ENCODE measurements at regions not wholly inside any gene's neighbourhood (a gene's known extent, or its start where the extent isn't known, plus 50 kb on each side); places are given as distances from the start of the nearest gene placed in this dataset.

GRCh38 chr9:71544464-71544863 lies 223.8 kb downstream of the CEMIP2 start:
- H3K27ac Mint-ChIP-seq = no peak overlapping the region
- Histone ChIP-seq H3K9ac (no peak overlapping the region), H3K4me1 (peaks cover 5% of the 10 kb centered on the region), H4K20me1 (ENCODE audit: low read depth) (no peaks in the 10 kb centered on the region), H3K4me2 (no peak overlapping the region), H3K9me3 (ENCODE audit: low read depth) (no peaks in the 10 kb centered on the region), H3F3A (ENCODE audit: low read depth) (no peaks in the 10 kb centered on the region), H3K4me3 (no peak overlapping the region), H3K27me3 (no peaks in the 10 kb centered on the region), H3K36me3 (no peaks in the 10 kb centered on the region), H2AFZ (replicated peaks) (no peak overlapping the region), H3K27ac (no peak overlapping the region), H3K79me2 (ENCODE audit: low read depth) (no peaks in the 10 kb centered on the region)
- peaks cover 7% of the 10 kb centered on the region for H3K27me3 Mint-ChIP-seq (ENCODE audit: insufficient read depth, low read depth)
- H3K9me3 Mint-ChIP-seq = no peaks in the 10 kb centered on the region
- H3K4me3 Mint-ChIP-seq = no peak overlapping the region
- no peaks in the 10 kb centered on the region for H3K4me1 Mint-ChIP-seq
- H3K36me3 Mint-ChIP-seq = no peaks in the 10 kb centered on the region
- DNase-seq (ENCODE audit: low spot score) = no peak
- TF ChIP-seq EZH2phosphoT487 (IDR thresholded peaks at IDR 0.05) = no peak

DNA sequence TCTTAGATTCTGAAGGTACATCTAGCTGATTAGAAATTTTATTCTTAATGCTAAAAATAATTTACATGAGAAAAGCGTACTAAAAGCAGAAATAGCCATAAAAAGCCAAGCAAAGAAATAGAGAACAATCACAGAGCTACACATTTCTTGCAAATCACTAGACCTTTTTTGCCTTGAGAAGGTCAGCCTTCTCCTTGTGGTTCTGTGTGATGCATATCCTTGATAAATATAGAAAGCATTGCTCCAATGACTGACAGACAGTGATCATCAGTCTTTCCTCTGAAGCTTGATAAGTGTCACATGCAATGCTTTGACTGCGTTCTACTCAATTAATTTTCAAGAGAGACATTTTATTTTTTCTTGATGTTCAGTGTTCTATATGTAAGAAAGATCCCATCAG lies 226.9 kb downstream of the CEMIP2 start:
- Mint-ChIP-seq H3K4me1 (no peaks in the 10 kb centered on the region), H3K27me3 (ENCODE audit: insufficient read depth, low read depth) (peaks cover 2% of the 10 kb centered on the region), H3K9me3 (no peaks in the 10 kb centered on the region), H3K4me3 (no peak overlapping the region), H3K27ac (no peak overlapping the region), H3K36me3 (no peaks in the 10 kb centered on the region)
- H3K4me2 ChIP-seq = no peak overlapping the region
- no peak overlapping the region for H2AFZ ChIP-seq (replicated peaks)
- no peaks in the 10 kb centered on the region for H3K4me1 ChIP-seq
- DNase-seq (ENCODE audit: low spot score) = no peak
- no peak overlapping the region for H3K27ac ChIP-seq
- TF ChIP-seq EZH2phosphoT487 (IDR thresholded peaks at IDR 0.05) (no peak), EZH2 (IDR thresholded peaks at IDR 0.05) (no peak)
- TF ChIP-seq, protein P1, sequence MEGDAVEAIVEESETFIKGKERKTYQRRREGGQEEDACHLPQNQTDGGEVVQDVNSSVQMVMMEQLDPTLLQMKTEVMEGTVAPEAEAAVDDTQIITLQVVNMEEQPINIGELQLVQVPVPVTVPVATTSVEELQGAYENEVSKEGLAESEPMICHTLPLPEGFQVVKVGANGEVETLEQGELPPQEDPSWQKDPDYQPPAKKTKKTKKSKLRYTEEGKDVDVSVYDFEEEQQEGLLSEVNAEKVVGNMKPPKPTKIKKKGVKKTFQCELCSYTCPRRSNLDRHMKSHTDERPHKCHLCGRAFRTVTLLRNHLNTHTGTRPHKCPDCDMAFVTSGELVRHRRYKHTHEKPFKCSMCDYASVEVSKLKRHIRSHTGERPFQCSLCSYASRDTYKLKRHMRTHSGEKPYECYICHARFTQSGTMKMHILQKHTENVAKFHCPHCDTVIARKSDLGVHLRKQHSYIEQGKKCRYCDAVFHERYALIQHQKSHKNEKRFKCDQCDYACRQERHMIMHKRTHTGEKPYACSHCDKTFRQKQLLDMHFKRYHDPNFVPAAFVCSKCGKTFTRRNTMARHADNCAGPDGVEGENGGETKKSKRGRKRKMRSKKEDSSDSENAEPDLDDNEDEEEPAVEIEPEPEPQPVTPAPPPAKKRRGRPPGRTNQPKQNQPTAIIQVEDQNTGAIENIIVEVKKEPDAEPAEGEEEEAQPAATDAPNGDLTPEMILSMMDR (IDR thresholded peaks at IDR 0.05) = no peak
- H4K20me1 ChIP-seq (ENCODE audit: low read depth) = no peaks in the 10 kb centered on the region
- no peak overlapping the region for H3K4me3 ChIP-seq
- no peaks in the 10 kb centered on the region for H3K36me3 ChIP-seq
- H3K27me3 ChIP-seq = no peaks in the 10 kb centered on the region
- H3K9ac ChIP-seq = no peak overlapping the region
- H3K9me3 ChIP-seq (ENCODE audit: low read depth) = no peaks in the 10 kb centered on the region
- no peaks in the 10 kb centered on the region for H3F3A ChIP-seq (ENCODE audit: low read depth)
- no peaks in the 10 kb centered on the region for H3K79me2 ChIP-seq (ENCODE audit: low read depth)

DNA sequence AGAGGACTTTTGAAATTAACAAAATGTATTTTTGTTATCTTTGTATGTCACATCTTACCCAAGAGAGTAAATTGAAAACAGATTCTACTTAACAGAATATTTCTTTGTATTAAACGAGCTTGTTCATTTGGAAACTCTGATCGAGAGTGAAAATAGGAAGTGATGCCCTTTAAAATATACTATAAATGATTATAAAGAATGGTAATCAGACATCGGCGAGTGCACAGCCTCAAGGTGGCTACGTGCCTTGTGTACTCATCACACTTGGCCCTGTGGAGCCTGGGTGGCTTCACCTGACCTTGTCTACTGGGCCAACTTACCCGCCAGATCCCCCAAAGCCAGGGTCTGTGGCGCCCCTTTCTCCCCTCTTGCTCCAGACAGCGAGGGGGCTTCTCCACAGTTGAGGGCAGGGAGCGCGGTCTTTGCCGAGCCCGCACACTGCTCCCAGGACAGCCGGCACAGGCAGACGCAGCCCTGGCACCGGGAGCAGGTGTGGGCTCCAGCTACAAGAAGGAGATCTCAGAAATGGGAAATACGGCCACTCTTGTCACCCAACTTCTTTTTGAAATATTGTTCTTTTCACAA lies 243.2 kb downstream of the CEMIP2 start:
- no peaks in the 10 kb centered on the region for H3F3A ChIP-seq (ENCODE audit: low read depth)
- H3K4me2 ChIP-seq = no peak overlapping the region
- H3K27me3 Mint-ChIP-seq (ENCODE audit: insufficient read depth, low read depth) = no peaks in the 10 kb centered on the region
- no peaks in the 10 kb centered on the region for H4K20me1 ChIP-seq (ENCODE audit: low read depth)
- H3K4me1 Mint-ChIP-seq = no peaks in the 10 kb centered on the region
- H3K4me1 ChIP-seq = no peaks in the 10 kb centered on the region
- no peak overlapping the region for H3K4me3 Mint-ChIP-seq
- H3K4me3 ChIP-seq = no peak overlapping the region
- TF ChIP-seq, protein P1 (IDR thresholded peaks at IDR 0.05) = no peak
- TF ChIP-seq EZH2 (IDR thresholded peaks at IDR 0.05) = no peak
- no peak for TF ChIP-seq EZH2phosphoT487 (IDR thresholded peaks at IDR 0.05)
- H3K27ac Mint-ChIP-seq = no peak overlapping the region
- H3K27me3 ChIP-seq = no peaks in the 10 kb centered on the region
- H3K27ac ChIP-seq = no peak overlapping the region
- no peaks in the 10 kb centered on the region for H3K36me3 Mint-ChIP-seq
- no peak overlapping the region for H2AFZ ChIP-seq (replicated peaks)
- H3K9ac ChIP-seq = no peak overlapping the region
- no peaks in the 10 kb centered on the region for H3K9me3 ChIP-seq (ENCODE audit: low read depth)
- H3K79me2 ChIP-seq (ENCODE audit: low read depth) = no peaks in the 10 kb centered on the region
- no peaks in the 10 kb centered on the region for H3K9me3 Mint-ChIP-seq
- H3K36me3 ChIP-seq = no peaks in the 10 kb centered on the region
- DNase-seq (ENCODE audit: low spot score) = no peak

DNA sequence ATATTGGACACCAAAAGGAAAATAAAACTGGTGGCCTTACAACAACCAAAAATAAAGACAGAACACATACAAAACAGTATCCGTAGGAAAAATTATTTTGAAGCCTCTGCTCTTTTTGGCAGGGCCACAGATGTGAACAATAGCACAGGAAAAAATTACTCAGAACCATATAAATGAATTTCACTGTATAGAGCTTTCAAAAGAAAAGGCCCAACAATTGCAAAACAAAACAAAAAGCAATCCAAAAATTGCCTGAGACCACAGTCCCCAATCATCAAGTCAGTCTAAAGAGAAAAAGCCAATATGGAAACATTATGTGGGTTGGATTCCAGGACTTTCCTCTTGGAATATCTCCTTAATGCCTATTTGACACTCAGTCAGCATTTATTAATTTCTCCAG lies 243.8 kb downstream of the CEMIP2 start:
- Histone ChIP-seq H4K20me1 (ENCODE audit: low read depth) (no peaks in the 10 kb centered on the region), H2AFZ (replicated peaks) (no peak overlapping the region), H3K4me3 (no peak overlapping the region), H3K9ac (no peak overlapping the region), H3K9me3 (ENCODE audit: low read depth) (no peaks in the 10 kb centered on the region), H3F3A (ENCODE audit: low read depth) (no peaks in the 10 kb centered on the region), H3K4me2 (no peak overlapping the region), H3K79me2 (ENCODE audit: low read depth) (no peaks in the 10 kb centered on the region), H3K27ac (no peak overlapping the region), H3K27me3 (no peaks in the 10 kb centered on the region), H3K4me1 (peaks cover under 1% of the 10 kb centered on the region), H3K36me3 (no peaks in the 10 kb centered on the region)
- Mint-ChIP-seq H3K4me1 (no peaks in the 10 kb centered on the region), H3K27me3 (ENCODE audit: insufficient read depth, low read depth) (no peaks in the 10 kb centered on the region), H3K4me3 (no peak overlapping the region), H3K27ac (no peak overlapping the region), H3K9me3 (no peaks in the 10 kb centered on the region), H3K36me3 (no peaks in the 10 kb centered on the region)
- DNase-seq (ENCODE audit: low spot score) = no peak
- no peak for TF ChIP-seq EZH2phosphoT487 (IDR thresholded peaks at IDR 0.05)
- TF ChIP-seq, protein P1 (IDR thresholded peaks at IDR 0.05) = no peak
